ENCODE measurements at regions not wholly inside any gene's neighbourhood (a gene's known extent, or its start where the extent isn't known, plus 50 kb on each side); places are given as distances from the start of the nearest gene placed in this dataset.
A peak's percentile ranks its signal among the peaks of the same experiment; 100 is the strongest.
"Not testable (repeated sequence)": the region's sequence is repeated elsewhere in the genome, so short reads cannot be mapped to it uniquely, and the experiment has no call there.

- DNase-seq: no peak
Observed at GRCh38 chr3:16708285-16708684, 103.1 kb upstream of the DAZL start.

- DNase-seq: not testable (repeated sequence)
Observed at GRCh38 chr3:16711691-16712090, 106.5 kb upstream of the DAZL start.

- no peak for DNase-seq
Observed at GRCh38 chr3:16715281-16715680, 110.1 kb upstream of the DAZL start.

- no peak for DNase-seq
Observed at GRCh38 chr3:16719426-16719825, 114.2 kb upstream of the DAZL start.

GRCh38 chr3:16720367-16720940 lies 115.2 kb upstream of the DAZL start:
- DNase-seq: no peak

- DNase-seq: no peak
Observed at GRCh38 chr3:16721494-16721893, 116.3 kb upstream of the DAZL start.

GRCh38 chr3:16723978-16724377 lies 118.8 kb upstream of the DAZL start:
- no peak for DNase-seq

- no peak for DNase-seq
Observed at GRCh38 chr3:16724487-16724886, 119.3 kb upstream of the DAZL start.

- no peak for DNase-seq
Observed at GRCh38 chr3:16725972-16726371, 120.7 kb upstream of the DAZL start.

- DNase-seq: no peak
Observed at GRCh38 chr3:16728770-16729745, 123.8 kb upstream of the DAZL start.

GRCh38 chr3:16738451-16738850 lies 133.2 kb upstream of the DAZL start:
- DNase-seq: no peak

GRCh38 chr3:16739541-16740105 lies 134.4 kb upstream of the DAZL start:
- DNase-seq: no peak

- no peak for DNase-seq
Observed at GRCh38 chr3:16740515-16740914, 135.3 kb upstream of the DAZL start.

GRCh38 chr3:16741103-16741758 lies 136.0 kb upstream of the DAZL start:
- DNase-seq: peak; percentile 7

- peak; percentile 5 for DNase-seq
Observed at GRCh38 chr3:16741890-16742289, 136.7 kb upstream of the DAZL start.

- DNase-seq: no peak
Observed at GRCh38 chr3:16743276-16743675, 138.1 kb upstream of the DAZL start.

- DNase-seq: no peak
Observed at GRCh38 chr3:16759227-16759903, 125.4 kb upstream of the PLCL2 start.

- no peak for DNase-seq
Observed at GRCh38 chr3:16761571-16761970, 123.2 kb upstream of the PLCL2 start.

GRCh38 chr3:16765661-16766060 lies 119.1 kb upstream of the PLCL2 start:
- DNase-seq: no peak

GRCh38 chr3:16767006-16767405 lies 117.7 kb upstream of the PLCL2 start:
- no peak for DNase-seq

GRCh38 chr3:16768014-16768413 lies 116.7 kb upstream of the PLCL2 start:
- no peak for DNase-seq

- no peak for DNase-seq
Observed at GRCh38 chr3:16768956-16769355, 115.8 kb upstream of the PLCL2 start.

- DNase-seq: no peak
Observed at GRCh38 chr3:16769525-16769924, 115.2 kb upstream of the PLCL2 start.

Data from stimulated activated naive CD4-positive, alpha-beta T cell treated with Interleukin-2 at 50 U/mL for 16 hours (primary cell).